SK-N-SH (cell line): ENCODE measurements at regions not wholly inside any gene's neighbourhood (a gene's known extent, or its start where the extent isn't known, plus 50 kb on each side); places are given as distances from the start of the nearest gene placed in this dataset.

Source experiments
- CTCF ChIA-PET: fragments of 300-600, 350-600 bp; formaldehyde crosslinking; extraction: SDS; loops from one replicate; lab custom pipeline; 2021; lab: Yijun Ruan, JAX
- POLR2A ChIA-PET: fragments of 350-600 bp; sonication (Branson Sonifier 250); formaldehyde crosslinking; extraction: SDS; loops from one replicate; lab custom pipeline; 2020; ENCODE audit warnings: antibody characterized with exemption, inconsistent platforms; lab: Yijun Ruan, JAX
- DNase-seq: peaks from one replicate; pipeline ENCODE4 v3.0.0; 2012
- H2AFZ ChIP-seq: fragments of 200-600 bp; sonication (generic); 2 replicates; pipeline ENCODE4 v1.8.1; 2016; ENCODE audit warnings: antibody characterized with exemption, mild to moderate bottlenecking, low read depth
- H3F3A ChIP-seq: fragments of 200-600 bp; sonication (generic); replicated peaks from 2 replicates; pipeline ENCODE3; 2016; ENCODE audit warnings: antibody characterized with exemption, mild to moderate bottlenecking; ENCODE audit not compliant: insufficient read depth
- H3K27ac ChIP-seq, 2 experiments: fragments of 200-500 bp in 1 of 2; fragments of 200-600 bp in 1 of 2; sonication (Bioruptor generic) in 1 of 2; sonication (generic), shearing (Covaris generic) in 1 of 2; 2 replicates each; pipeline versions ENCODE4 v1.5.1 to v1.6.1; 2014 to 2016; ENCODE audit warnings: low read depth in 2 of 2, inconsistent platforms in 1 of 2, low read length in 1 of 2, mild to moderate bottlenecking in 1 of 2, mixed read lengths in 1 of 2
- H3K27me3 ChIP-seq: fragments of 200-600 bp; sonication (generic), shearing (Covaris generic); 2 replicates; pipeline ENCODE4 v1.6.1; 2016; ENCODE audit warnings: mixed run types; ENCODE audit not compliant: insufficient read depth
- H3K36me3 ChIP-seq, 2 experiments: fragments of 200-500 bp in 1 of 2; fragments of 200-600 bp in 1 of 2; sonication (Bioruptor generic) in 1 of 2; sonication (generic) in 1 of 2; replicated peaks in 1 of 2; 2 replicates each; pipeline versions ENCODE3 to v1.5.1; 2014 to 2016; ENCODE audit warnings: low read length in 1 of 2, mild to moderate bottlenecking in 1 of 2; ENCODE audit not compliant: insufficient read depth in 2 of 2, control insufficient read depth in 1 of 2
- H3K4me1 ChIP-seq, 2 experiments: fragments of 200-500 bp in 1 of 2; fragments of 200-600 bp in 1 of 2; sonication (Bioruptor generic) in 1 of 2; sonication (generic), shearing (Covaris generic) in 1 of 2; 2 replicates each; pipeline versions ENCODE4 v1.5.1 to v1.6.1; 2014 to 2016; ENCODE audit warnings: low read depth in 1 of 2, low read length in 1 of 2, mixed run types in 1 of 2; ENCODE audit not compliant: insufficient read depth in 2 of 2, control insufficient read depth in 1 of 2
- H3K4me2 ChIP-seq: fragments of 200-600 bp; sonication (generic), shearing (Covaris generic); 2 replicates; pipeline ENCODE4 v1.6.1; 2017; ENCODE audit warnings: mixed run types
- H3K4me3 ChIP-seq, 2 experiments: fragments of 200-500 bp in 1 of 2; fragments of 200-600 bp in 1 of 2; sonication (Bioruptor generic) in 1 of 2; sonication (generic), shearing (Covaris generic) in 1 of 2; 2 replicates each; pipeline versions ENCODE4 v1.5.1 to v1.8.1; 2014 to 2016; ENCODE audit warnings: low read depth in 2 of 2, inconsistent platforms in 1 of 2, low read length in 1 of 2, mild to moderate bottlenecking in 1 of 2, mixed read lengths in 1 of 2, moderate library complexity in 1 of 2
- H3K79me2 ChIP-seq: fragments of 200-600 bp; sonication (generic); 2 replicates; pipeline ENCODE4 v1.8.1; 2017; ENCODE audit warnings: mild to moderate bottlenecking; ENCODE audit not compliant: insufficient read depth
- H3K9ac ChIP-seq: fragments of 200-600 bp; sonication (generic); 2 replicates; pipeline ENCODE4 v1.6.1; 2017; ENCODE audit warnings: mixed run types
- H3K9me2 ChIP-seq: fragments of 200-600 bp; sonication (generic); 2 replicates; pipeline ENCODE4 v1.6.1; 2017; ENCODE audit warnings: mixed run types
- H3K9me3 ChIP-seq: fragments of 200-600 bp; sonication (generic); 2 replicates; pipeline ENCODE4 v1.6.1; 2017; ENCODE audit warnings: mixed run types, mild to moderate bottlenecking, moderate library complexity
- H4K20me1 ChIP-seq: fragments of 200-600 bp; sonication (generic); 2 replicates; pipeline ENCODE4 v1.6.1; 2017; ENCODE audit warnings: mild to moderate bottlenecking, mixed run types; ENCODE audit not compliant: insufficient read depth
- EP300 ChIP-seq, 2 experiments: IDR thresholded peaks; 2 replicates each; pipeline versions ENCODE4 v1.4.0 to v1.6.1; 2012; ENCODE audit warnings: borderline replicate concordance in 1 of 2, low read depth in 1 of 2, low read length in 1 of 2
- EZH2phosphoT487 ChIP-seq: fragments of 200-600 bp; sonication (generic); IDR thresholded peaks from 2 replicates; pipeline ENCODE4 v1.6.1; 2017; ENCODE audit warnings: low read depth, mixed run types, mild to moderate bottlenecking, antibody characterized with exemption, moderate library complexity, borderline replicate concordance
- FOSL2 ChIP-seq: IDR thresholded peaks from 2 replicates; pipeline ENCODE4 v1.4.0; 2012; ENCODE audit warnings: low read depth, mild to moderate bottlenecking, moderate library complexity, borderline replicate concordance
- FOXJ3 ChIP-seq: sonication (generic); formaldehyde crosslinking; IDR thresholded peaks from 2 replicates; pipeline ENCODE4 v1.5.1; 2020; ENCODE audit warnings: mild to moderate bottlenecking, missing genetic modification reagents
- FOXM1 ChIP-seq: IDR thresholded peaks from 2 replicates; pipeline ENCODE4 v1.4.0; 2012; ENCODE audit warnings: low read depth, mild to moderate bottlenecking
- GABPA ChIP-seq: IDR thresholded peaks from 2 replicates; pipeline ENCODE4 v1.4.0; 2012; ENCODE audit warnings: low read depth, mild to moderate bottlenecking
- GATA2 ChIP-seq: sonication (generic); formaldehyde crosslinking; IDR thresholded peaks from 2 replicates; pipeline ENCODE4 v1.5.0; 2020; ENCODE audit warnings: mild to moderate bottlenecking, missing genetic modification reagents
- IRF3 ChIP-seq: fragments of 150-350 bp; IDR thresholded peaks from 2 replicates; pipeline ENCODE4 v1.6.1; 2016; ENCODE audit warnings: mild to moderate bottlenecking, low read depth, low read length
- MEF2A ChIP-seq: IDR thresholded peaks from 2 replicates; pipeline ENCODE4 v1.4.0; 2012; ENCODE audit warnings: low read depth, borderline replicate concordance
- NRF1 ChIP-seq: IDR thresholded peaks from 2 replicates; pipeline ENCODE4 v1.6.1; 2012; ENCODE audit warnings: low read depth, mild to moderate bottlenecking, low read length
- POLR2AphosphoS5 ChIP-seq: IDR thresholded peaks from 2 replicates; pipeline ENCODE4 v1.6.1; 2012; ENCODE audit warnings: low read depth, low read length
- RAD21 ChIP-seq: IDR thresholded peaks from 2 replicates; pipeline ENCODE4 v1.6.1; 2012; ENCODE audit warnings: mild to moderate bottlenecking, low read length
- RCOR1 ChIP-seq: fragments of 150-350 bp; IDR thresholded peaks from 2 replicates; pipeline ENCODE4 v1.6.1; 2017; ENCODE audit warnings: antibody characterized with exemption, low read length
- RXRA ChIP-seq: IDR thresholded peaks from 2 replicates; pipeline ENCODE4 v1.4.0; 2012; ENCODE audit warnings: low read depth, mild to moderate bottlenecking, borderline replicate concordance
- SIN3A ChIP-seq: IDR thresholded peaks from 2 replicates; pipeline ENCODE4 v1.6.1; 2012; ENCODE audit warnings: low read depth, mild to moderate bottlenecking, low read length, moderate library complexity, borderline replicate concordance
- SMC3 ChIP-seq: IDR thresholded peaks from 2 replicates; pipeline ENCODE4 v1.6.1; 2012; ENCODE audit warnings: low read depth, low read length, improper control_type of control experiment
- TAF1 ChIP-seq: IDR thresholded peaks from 2 replicates; pipeline ENCODE4 v1.6.1; 2012; ENCODE audit warnings: low read depth, mild to moderate bottlenecking, low read length, moderate library complexity, borderline replicate concordance
- TCF12 ChIP-seq: IDR thresholded peaks from 2 replicates; pipeline ENCODE4 v1.4.0; 2012
- TEAD4 ChIP-seq: IDR thresholded peaks from 2 replicates; pipeline ENCODE4 v1.4.0; 2012; ENCODE audit warnings: mild to moderate bottlenecking, borderline replicate concordance; ENCODE audit not compliant: insufficient read depth
- ZBTB33 ChIP-seq: IDR thresholded peaks from 2 replicates; pipeline ENCODE4 v1.4.0; 2012; ENCODE audit warnings: low read depth, borderline replicate concordance
- WGBS: methylation state at CpG from one replicate; pipeline ENCODE4 v1.1.6; 2017; ENCODE audit warnings: low lambda C conversion rate; 5-methylcytosine and 5-hydroxymethylcytosine counted together

- TF ChIP-seq SMC3: no peak
Observed at GRCh38 chr13:106078191-106078590, 457.3 kb downstream of the EFNB2 start (continued).

GRCh38 chr13:106077017-106077416 is 458.4 kb downstream of the EFNB2 start:
- Histone ChIP-seq H2AFZ (no peak overlapping the region), H3K4me1 (no peaks in the 10 kb centered on the region; a peak in 1 of 4 replicates), H4K20me1 (no peaks in the 10 kb centered on the region), H3K27ac (no peak overlapping the region), H3K9me2 (no peaks in the 10 kb centered on the region), H3K9me3 (no peaks in the 10 kb centered on the region), H3K4me3 (no peak overlapping the region), H3K4me2 (no peak overlapping the region), H3K9ac (no peak overlapping the region), H3K36me3 (no peaks in the 10 kb centered on the region), H3K79me2 (no peaks in the 10 kb centered on the region), H3K27me3 (no peaks in the 10 kb centered on the region), H3F3A (no peaks in the 10 kb centered on the region)
- TF ChIP-seq MEF2A (no peak), FOXM1 (no peak), ZBTB33 (no peak), RAD21 (no peak), GABPA (no peak), RCOR1 (no peak), TEAD4 (no peak), RXRA (no peak), EP300 (IDR thresholded peaks at IDR 0.05; ENCODE audit: borderline replicate concordance in 1 of 2, low read depth in 1 of 2, low read length in 1 of 2) (no peak), SIN3A (no peak), EZH2phosphoT487 (no peak), IRF3 (no peak), FOSL2 (no peak), FOXJ3 (CRISPR knock-in tag) (no peak), TAF1 (no peak), POLR2AphosphoS5 (no peak), NRF1 (no peak), TCF12 (no peak), GATA2 (no peak)
- ChIA-PET POLR2A (no interaction called here), CTCF (interaction anchor here (0.7 to 1.3 kb wide), 2 partner anchors 444 to 711 kb away, joined by 3 to 4 read pairs; no protein-coding TSS in a partner anchor)
- no peak for DNase-seq
- WGBS: 92% methylated on average over 1 of the region's 1 CpG
